ENCODE measurements at regions not wholly inside any gene's neighbourhood (a gene's known extent, or its start where the extent isn't known, plus 50 kb on each side); places are given as distances from the start of the nearest gene placed in this dataset.
"Not testable (repeated sequence)": the region's sequence is repeated elsewhere in the genome, so short reads cannot be mapped to it uniquely, and the experiment has no call there.

DNA sequence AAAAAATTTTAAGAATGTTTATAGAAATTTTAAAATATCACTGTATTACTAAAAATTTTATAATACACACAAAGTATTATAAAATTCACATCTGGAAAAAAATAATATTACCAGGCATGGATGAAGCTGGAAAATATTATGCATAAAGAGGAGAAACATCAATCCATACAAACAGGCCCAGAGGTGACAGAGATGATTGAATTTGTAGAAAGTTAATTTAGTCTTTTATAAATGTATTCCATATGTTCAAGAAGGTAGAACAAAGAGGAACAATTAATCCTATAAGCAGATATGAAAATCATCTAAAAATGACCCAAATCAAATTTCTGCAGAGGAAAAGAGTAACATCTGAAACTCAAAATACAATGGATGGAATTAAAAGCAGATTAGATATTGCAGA lies 605.2 kb upstream of the CELF4 start:
- Histone ChIP-seq H3K27me3 (no peaks in the 10 kb centered on the region), H3K4me3 (no peak overlapping the region), H3K4me1 (no peaks in the 10 kb centered on the region), H3K9me3 (no peaks in the 10 kb centered on the region), H3K36me3 (no peaks in the 10 kb centered on the region), H3K27ac (no peak overlapping the region)
- DNase-seq, result no peak
- no peak for TF ChIP-seq POLR2A (IDR thresholded peaks at IDR 0.05)
- TF ChIP-seq, protein P1, sequence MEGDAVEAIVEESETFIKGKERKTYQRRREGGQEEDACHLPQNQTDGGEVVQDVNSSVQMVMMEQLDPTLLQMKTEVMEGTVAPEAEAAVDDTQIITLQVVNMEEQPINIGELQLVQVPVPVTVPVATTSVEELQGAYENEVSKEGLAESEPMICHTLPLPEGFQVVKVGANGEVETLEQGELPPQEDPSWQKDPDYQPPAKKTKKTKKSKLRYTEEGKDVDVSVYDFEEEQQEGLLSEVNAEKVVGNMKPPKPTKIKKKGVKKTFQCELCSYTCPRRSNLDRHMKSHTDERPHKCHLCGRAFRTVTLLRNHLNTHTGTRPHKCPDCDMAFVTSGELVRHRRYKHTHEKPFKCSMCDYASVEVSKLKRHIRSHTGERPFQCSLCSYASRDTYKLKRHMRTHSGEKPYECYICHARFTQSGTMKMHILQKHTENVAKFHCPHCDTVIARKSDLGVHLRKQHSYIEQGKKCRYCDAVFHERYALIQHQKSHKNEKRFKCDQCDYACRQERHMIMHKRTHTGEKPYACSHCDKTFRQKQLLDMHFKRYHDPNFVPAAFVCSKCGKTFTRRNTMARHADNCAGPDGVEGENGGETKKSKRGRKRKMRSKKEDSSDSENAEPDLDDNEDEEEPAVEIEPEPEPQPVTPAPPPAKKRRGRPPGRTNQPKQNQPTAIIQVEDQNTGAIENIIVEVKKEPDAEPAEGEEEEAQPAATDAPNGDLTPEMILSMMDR (IDR thresholded peaks at IDR 0.05), result no peak

DNA sequence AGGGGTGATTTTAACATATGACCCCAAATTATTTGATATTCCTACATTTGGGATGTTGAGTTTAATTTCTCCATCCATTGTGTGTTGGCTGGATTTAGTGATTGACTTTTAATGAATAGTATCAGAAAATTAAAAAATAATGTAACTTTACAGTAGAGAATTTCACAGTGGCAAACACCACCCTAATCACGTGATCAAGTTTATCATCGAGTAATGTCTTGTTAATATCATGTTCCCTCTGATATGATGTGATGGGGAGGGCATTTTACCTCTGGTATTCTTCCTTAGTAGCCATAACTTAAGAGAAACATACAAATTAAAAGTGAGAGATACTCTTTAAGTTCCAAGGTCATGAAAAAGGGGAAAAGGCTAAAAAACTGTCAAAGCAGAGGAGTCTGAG lies 602.0 kb upstream of the CELF4 start:
- Histone ChIP-seq H3K27me3 (no peaks in the 10 kb centered on the region), H3K9me3 (no peaks in the 10 kb centered on the region), H3K27ac (no peak overlapping the region), H3K36me3 (no peaks in the 10 kb centered on the region), H3K4me1 (no peaks in the 10 kb centered on the region), H3K4me3 (no peak overlapping the region)
- DNase-seq, result no peak
- TF ChIP-seq POLR2A (IDR thresholded peaks at IDR 0.05), result no peak
- TF ChIP-seq, protein P1 (IDR thresholded peaks at IDR 0.05), result no peak

DNA sequence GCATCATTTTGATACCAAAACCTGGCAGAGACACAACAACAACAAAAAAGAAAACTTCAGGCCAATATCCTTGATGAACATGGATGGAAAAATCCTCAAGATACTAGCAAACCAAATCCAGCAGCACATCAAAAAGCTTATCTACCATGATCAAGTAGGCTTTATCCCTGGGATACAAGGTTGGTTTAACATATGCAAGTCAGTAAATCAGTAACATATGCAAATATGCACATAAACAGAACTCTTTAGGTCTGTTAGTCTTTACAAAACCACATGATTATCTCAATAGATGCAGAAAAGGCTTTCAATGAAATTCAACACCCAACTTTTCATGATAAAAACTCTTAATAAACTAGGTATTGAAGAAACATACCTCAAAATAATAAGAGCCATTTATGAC lies 587.5 kb upstream of the CELF4 start:
- not testable (repeated sequence) for H3K27ac ChIP-seq, H3K4me3 ChIP-seq, H3K9me3 ChIP-seq, H3K4me1 ChIP-seq, H3K27me3 ChIP-seq, DNase-seq, H3K36me3 ChIP-seq

DNA sequence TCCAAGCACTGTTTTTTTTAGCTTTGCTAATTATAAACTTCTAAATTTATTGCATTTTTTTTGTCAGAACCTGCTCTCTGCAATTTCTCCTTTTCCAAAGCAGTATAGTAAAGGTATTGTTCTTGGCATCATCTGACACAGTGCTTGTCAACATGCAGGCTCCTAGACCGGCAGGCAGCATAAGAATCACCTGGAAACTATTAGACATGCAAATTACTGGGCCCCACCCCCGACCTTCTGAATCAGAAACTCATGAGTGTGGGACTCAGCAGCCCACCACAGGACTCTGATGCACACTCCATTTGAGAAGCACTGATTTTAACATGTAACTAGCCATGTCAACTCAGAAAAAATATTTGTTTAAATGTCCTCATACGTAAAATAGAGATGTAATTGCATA lies 551.1 kb upstream of the CELF4 start:
- Histone ChIP-seq H3K9me3 (no peaks in the 10 kb centered on the region), H3K4me1 (no peaks in the 10 kb centered on the region), H3K36me3 (no peaks in the 10 kb centered on the region), H3K27ac (no peak overlapping the region), H3K27me3 (no peaks in the 10 kb centered on the region), H3K4me3 (no peak overlapping the region)
- DNase-seq, result no peak
- no peak for TF ChIP-seq POLR2A (IDR thresholded peaks at IDR 0.05)
- TF ChIP-seq, protein P1 (IDR thresholded peaks at IDR 0.05), result no peak

DNA sequence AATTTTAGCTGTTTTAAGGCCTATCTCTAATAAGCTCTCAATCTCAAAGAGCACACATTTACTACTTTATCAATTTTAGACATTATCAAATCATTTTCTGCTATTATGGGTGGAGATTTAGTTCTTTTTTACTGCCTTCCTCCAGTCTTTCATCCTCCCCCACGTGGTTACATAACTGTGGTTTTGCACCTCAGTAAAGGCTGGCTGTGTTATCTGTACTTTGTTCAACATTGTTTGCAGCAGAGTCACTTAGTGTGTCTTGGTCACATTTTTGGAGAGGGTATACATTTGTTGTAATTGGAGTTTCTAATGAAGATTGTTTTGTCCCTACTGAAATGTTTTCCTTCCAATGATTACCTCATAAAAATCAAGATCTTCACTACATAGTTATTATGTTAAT lies 549.6 kb upstream of the CELF4 start:
- no peaks in the 10 kb centered on the region for H3K36me3 ChIP-seq
- H3K4me3 ChIP-seq, result no peak overlapping the region
- no peak for DNase-seq
- H3K27me3 ChIP-seq, result no peaks in the 10 kb centered on the region
- H3K27ac ChIP-seq, result no peak overlapping the region
- H3K9me3 ChIP-seq, result no peaks in the 10 kb centered on the region
- H3K4me1 ChIP-seq, result no peaks in the 10 kb centered on the region
- TF ChIP-seq, protein P1 (IDR thresholded peaks at IDR 0.05), result no peak
- TF ChIP-seq POLR2A (IDR thresholded peaks at IDR 0.05), result no peak

DNA sequence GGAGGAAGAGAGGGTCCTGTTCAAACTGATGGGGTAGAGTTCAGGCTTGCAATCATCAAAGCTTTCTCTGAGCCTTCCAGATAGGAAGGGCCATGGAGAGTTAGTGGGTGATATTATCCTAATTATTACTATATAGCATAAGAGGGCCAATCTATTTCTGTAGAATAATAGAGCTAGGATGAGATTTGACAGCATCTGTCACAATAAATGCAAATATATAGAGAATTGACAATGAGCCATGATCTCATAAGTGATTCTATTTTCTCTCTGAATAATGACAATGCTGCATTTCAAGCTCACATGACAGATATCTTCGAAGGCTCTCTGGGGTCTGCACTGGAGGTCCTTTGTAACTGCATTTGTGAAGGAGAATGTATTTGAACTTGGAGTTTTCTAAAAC lies 521.9 kb upstream of the CELF4 start:
- Histone ChIP-seq H3K27ac (no peak overlapping the region), H3K9me3 (no peaks in the 10 kb centered on the region), H3K27me3 (no peaks in the 10 kb centered on the region), H3K4me1 (no peaks in the 10 kb centered on the region), H3K36me3 (no peaks in the 10 kb centered on the region), H3K4me3 (no peak overlapping the region)
- TF ChIP-seq, protein P1 (IDR thresholded peaks at IDR 0.05), result no peak
- TF ChIP-seq POLR2A (IDR thresholded peaks at IDR 0.05), result no peak
- no peak for DNase-seq

All from Peyer's patch (tissue), 4 donors.